HEK293 (cell line): ENCODE measurements at regions not wholly inside any gene's neighbourhood (a gene's known extent, or its start where the extent isn't known, plus 50 kb on each side); places are given as distances from the start of the nearest gene placed in this dataset.

Experiments used
- TCF7L2 ChIP-seq: IDR thresholded peaks from 2 replicates; pipeline ENCODE4 v1.6.1; 2011; ENCODE audit warnings: low read depth, mild to moderate bottlenecking, inconsistent platforms, low read length, moderate library complexity, borderline replicate concordance
- YY2 ChIP-seq: fragments of 450-650 bp; formaldehyde crosslinking; IDR thresholded peaks from 2 replicates; pipeline ENCODE4 v1.5.1; 2016; ENCODE audit warnings: missing biosample characterization, missing genetic modification characterization
- ZBTB8A ChIP-seq: fragments of 450-650 bp; formaldehyde crosslinking; IDR thresholded peaks from 2 replicates; pipeline ENCODE4 v1.5.1; 2016; ENCODE audit warnings: missing biosample characterization, missing genetic modification characterization
- ZNF37A ChIP-seq: fragments of 450-650 bp; IDR thresholded peaks from 2 replicates; pipeline ENCODE4 v1.5.1; 2018; ENCODE audit warnings: missing biosample characterization, missing genetic modification characterization
- ZNF555 ChIP-seq: fragments of 450-650 bp; formaldehyde crosslinking; conservative IDR thresholded peaks from 2 replicates; pipeline ENCODE4 v1.5.1; 2017; ENCODE audit warnings: missing biosample characterization, mild to moderate bottlenecking, missing genetic modification characterization, inconsistent platforms
- TF ChIP-seq, protein P1 (sequence below): fragments of 450-650 bp; formaldehyde crosslinking; IDR thresholded peaks from 2 replicates; pipeline ENCODE4 v1.5.1; 2016; ENCODE audit warnings: missing biosample characterization, missing genetic modification characterization
- TF ChIP-seq, protein P2 (sequence below): fragments of 450-650 bp; formaldehyde crosslinking; IDR thresholded peaks from 2 replicates; pipeline ENCODE4 v1.5.1; 2016; ENCODE audit warnings: missing biosample characterization, missing genetic modification characterization
- TF ChIP-seq, protein P3 (sequence below): fragments of 450-650 bp; formaldehyde crosslinking; IDR thresholded peaks from 2 replicates; pipeline ENCODE4 v1.5.1; 2016; ENCODE audit warnings: missing biosample characterization, missing genetic modification characterization

GRCh38 chr1:239600588-239600987 is 214.2 kb downstream of the CHRM3 start:
- TF ChIP-seq ZBTB8A (tag by site-specific recombination): no peak
- TF ChIP-seq, protein P1, sequence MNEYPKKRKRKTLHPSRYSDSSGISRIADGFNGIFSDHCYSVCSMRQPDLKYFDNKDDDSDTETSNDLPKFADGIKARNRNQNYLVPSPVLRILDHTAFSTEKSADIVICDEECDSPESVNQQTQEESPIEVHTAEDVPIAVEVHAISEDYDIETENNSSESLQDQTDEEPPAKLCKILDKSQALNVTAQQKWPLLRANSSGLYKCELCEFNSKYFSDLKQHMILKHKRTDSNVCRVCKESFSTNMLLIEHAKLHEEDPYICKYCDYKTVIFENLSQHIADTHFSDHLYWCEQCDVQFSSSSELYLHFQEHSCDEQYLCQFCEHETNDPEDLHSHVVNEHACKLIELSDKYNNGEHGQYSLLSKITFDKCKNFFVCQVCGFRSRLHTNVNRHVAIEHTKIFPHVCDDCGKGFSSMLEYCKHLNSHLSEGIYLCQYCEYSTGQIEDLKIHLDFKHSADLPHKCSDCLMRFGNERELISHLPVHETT (tag by site-specific recombination): no peak
- TF ChIP-seq ZNF555: no peak
- TF ChIP-seq YY2 (tag by site-specific recombination): no peak
- TF ChIP-seq TCF7L2: no peak
- TF ChIP-seq ZNF37A: no peak
- TF ChIP-seq, protein P2, sequence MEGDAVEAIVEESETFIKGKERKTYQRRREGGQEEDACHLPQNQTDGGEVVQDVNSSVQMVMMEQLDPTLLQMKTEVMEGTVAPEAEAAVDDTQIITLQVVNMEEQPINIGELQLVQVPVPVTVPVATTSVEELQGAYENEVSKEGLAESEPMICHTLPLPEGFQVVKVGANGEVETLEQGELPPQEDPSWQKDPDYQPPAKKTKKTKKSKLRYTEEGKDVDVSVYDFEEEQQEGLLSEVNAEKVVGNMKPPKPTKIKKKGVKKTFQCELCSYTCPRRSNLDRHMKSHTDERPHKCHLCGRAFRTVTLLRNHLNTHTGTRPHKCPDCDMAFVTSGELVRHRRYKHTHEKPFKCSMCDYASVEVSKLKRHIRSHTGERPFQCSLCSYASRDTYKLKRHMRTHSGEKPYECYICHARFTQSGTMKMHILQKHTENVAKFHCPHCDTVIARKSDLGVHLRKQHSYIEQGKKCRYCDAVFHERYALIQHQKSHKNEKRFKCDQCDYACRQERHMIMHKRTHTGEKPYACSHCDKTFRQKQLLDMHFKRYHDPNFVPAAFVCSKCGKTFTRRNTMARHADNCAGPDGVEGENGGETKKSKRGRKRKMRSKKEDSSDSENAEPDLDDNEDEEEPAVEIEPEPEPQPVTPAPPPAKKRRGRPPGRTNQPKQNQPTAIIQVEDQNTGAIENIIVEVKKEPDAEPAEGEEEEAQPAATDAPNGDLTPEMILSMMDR (tag by site-specific recombination): no peak
- TF ChIP-seq, protein P3, sequence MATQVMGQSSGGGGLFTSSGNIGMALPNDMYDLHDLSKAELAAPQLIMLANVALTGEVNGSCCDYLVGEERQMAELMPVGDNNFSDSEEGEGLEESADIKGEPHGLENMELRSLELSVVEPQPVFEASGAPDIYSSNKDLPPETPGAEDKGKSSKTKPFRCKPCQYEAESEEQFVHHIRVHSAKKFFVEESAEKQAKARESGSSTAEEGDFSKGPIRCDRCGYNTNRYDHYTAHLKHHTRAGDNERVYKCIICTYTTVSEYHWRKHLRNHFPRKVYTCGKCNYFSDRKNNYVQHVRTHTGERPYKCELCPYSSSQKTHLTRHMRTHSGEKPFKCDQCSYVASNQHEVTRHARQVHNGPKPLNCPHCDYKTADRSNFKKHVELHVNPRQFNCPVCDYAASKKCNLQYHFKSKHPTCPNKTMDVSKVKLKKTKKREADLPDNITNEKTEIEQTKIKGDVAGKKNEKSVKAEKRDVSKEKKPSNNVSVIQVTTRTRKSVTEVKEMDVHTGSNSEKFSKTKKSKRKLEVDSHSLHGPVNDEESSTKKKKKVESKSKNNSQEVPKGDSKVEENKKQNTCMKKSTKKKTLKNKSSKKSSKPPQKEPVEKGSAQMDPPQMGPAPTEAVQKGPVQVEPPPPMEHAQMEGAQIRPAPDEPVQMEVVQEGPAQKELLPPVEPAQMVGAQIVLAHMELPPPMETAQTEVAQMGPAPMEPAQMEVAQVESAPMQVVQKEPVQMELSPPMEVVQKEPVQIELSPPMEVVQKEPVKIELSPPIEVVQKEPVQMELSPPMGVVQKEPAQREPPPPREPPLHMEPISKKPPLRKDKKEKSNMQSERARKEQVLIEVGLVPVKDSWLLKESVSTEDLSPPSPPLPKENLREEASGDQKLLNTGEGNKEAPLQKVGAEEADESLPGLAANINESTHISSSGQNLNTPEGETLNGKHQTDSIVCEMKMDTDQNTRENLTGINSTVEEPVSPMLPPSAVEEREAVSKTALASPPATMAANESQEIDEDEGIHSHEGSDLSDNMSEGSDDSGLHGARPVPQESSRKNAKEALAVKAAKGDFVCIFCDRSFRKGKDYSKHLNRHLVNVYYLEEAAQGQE (tag by site-specific recombination): no peak
